ENCODE measurements at regions not wholly inside any gene's neighbourhood (a gene's known extent, or its start where the extent isn't known, plus 50 kb on each side); places are given as distances from the start of the nearest gene placed in this dataset.

- no peak for DNase-seq
Observed at GRCh38 chr18:56545464-56545863, 92.9 kb downstream of the TXNL1 start.

DNA sequence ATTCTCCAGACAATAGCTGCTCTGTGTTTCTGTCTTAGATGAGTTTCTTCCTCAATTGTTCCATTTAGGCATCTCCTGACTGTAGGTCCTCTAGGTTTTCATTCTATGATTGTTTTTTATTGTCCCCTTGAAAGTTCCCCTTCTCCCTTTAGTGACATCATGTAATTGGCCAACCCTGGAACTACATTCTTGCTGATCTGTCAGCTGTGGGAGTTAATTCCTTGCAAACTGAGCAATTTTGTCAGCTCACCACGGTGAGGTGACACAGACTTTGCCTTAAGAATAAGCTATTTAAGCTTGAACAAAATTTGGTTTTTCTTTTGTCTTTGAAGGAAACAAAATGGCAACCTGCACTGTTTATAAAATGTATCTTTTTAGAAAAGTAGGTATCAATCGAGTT lies 95.9 kb downstream of the TXNL1 start:
- DNase-seq, result no peak

DNA sequence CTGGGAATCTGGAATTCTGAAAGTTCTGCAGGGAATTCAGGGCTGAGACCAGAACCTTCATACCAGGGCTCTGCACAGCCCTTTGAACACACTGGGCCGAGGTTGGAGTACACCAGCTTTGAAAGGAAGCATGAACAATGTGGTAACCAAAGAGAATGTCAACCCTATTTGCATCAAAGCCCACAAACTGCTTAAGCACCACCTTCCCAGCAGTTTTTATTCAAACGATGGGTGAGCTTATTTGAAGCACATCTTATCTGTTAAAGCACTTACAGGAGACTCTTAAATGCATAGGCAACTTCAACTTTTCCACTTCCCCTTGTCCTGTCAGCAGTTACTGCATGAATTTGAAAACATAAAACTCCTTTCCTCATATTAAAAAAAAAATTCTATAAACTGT lies 96.6 kb downstream of the TXNL1 start:
- DNase-seq, result no peak

- DNase-seq, result no peak
Observed at GRCh38 chr18:56541340-56541739, 97.1 kb downstream of the TXNL1 start.

GRCh38 chr18:56538746-56539145 lies 99.6 kb downstream of the TXNL1 start:
- DNase-seq, result no peak

- DNase-seq, result no peak
Observed at GRCh38 chr18:56532176-56532840, 106.1 kb downstream of the TXNL1 start.

GRCh38 chr18:56522816-56523215 lies 115.6 kb downstream of the TXNL1 start:
- DNase-seq, result no peak

GRCh38 chr18:56521263-56521662 lies 117.1 kb downstream of the TXNL1 start:
- DNase-seq, result no peak

GRCh38 chr18:56517761-56518160 lies 120.6 kb downstream of the TXNL1 start:
- DNase-seq, result no peak

DNA sequence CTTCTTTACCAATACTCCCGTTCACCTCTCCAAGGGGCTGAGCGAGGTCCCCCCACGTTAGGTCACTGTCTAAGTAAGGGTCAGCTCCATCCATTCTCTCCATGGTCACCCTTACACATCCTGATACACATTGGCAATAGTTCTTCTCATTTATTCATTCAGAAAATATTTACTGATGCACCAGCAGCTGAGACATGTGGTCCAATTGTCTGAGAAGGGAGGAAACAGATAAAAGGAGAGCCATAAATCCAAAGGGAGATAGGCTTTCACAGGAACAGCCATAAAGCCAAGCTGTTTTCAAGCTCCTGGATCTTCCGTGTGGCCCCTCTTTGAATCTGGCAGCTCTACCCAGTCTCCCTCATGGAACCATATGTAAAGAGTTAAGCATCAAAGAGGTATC lies 121.2 kb downstream of the TXNL1 start:
- peak; percentile 35 for DNase-seq

DNA sequence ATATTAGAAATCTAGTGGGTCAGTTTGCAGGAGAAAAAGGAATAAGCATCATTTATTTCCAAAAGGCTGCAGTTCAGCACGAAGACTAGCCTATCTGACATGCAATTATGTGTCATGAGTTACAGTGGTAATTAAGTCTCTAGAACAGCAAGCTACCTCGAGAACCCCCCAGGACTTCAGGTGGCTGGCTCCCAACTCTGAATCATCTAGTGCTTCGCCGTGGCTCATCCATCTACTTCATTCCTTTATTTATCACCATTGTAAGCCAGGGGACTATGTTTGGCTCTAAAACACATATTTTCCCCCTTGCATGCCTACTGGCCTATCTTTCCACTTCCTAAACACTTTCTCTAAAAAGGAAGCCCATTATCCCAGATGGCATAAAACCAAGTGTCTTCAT lies 121.6 kb downstream of the TXNL1 start:
- DNase-seq, result peak; percentile 70

GRCh38 chr18:56515522-56515921 lies 122.9 kb downstream of the TXNL1 start:
- no peak for DNase-seq

DNA sequence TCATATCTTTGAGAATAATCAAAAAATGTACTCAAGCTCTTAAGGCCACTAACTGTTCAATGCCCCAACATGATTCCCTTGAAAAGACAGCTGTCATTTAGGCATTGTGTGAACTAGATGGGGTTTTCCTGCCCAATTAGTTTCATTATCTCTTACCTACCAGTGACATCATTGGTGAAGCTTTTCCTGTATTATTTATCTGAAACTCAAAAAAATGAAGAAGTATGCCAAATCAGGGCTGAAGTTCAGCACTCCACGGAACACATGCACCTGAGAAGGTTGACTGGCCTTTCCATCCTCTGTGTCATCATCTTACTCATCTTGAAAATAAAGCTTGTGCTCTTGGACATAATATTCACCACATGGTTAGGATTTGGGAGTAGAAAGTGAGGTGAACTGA lies 126.4 kb downstream of the TXNL1 start:
- DNase-seq, result no peak

DNA sequence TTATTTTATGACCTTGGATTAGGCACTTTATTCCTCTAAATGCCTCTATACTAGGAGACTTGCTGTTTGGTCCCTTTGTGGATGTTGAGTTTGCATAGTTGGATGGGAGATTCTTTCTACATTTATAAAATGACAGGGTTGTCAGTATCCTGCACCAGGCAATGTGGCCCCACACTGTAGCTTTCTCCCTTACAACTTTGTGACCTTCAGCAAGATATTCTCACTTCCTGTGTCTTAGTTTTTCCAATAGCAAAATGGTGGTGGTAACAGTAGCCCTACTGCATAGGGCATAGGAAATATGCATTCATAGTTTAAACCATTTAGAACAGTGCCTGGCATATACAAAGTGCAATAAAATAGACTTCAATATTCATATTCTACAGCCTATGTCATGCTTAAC lies 128.3 kb downstream of the TXNL1 start:
- no peak for DNase-seq

DNA sequence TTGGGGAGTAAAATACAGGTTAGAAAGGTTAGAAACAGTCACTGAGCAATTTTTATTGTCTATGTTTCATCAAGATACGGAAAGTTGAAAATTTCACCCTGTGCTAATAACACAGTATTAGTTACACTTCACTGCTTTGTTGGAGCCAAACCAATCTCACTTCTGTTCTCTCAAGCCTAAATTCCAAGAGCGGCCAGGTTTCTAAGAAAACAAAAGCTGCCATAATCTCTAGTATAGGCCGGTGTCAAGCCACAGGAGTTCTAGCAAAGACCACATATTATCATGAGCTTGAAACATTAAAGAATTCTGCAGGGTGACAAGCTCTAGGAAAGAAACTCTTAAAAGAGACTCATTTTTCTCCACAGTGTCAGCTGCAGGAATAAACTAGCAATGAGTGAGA lies 128.7 kb downstream of the TXNL1 start:
- DNase-seq, result no peak

GRCh38 chr18:56508370-56509036 lies 129.9 kb downstream of the TXNL1 start:
- DNase-seq, result no peak

GRCh38 chr18:56505971-56506370 lies 132.4 kb downstream of the TXNL1 start:
- no peak for DNase-seq

DNA sequence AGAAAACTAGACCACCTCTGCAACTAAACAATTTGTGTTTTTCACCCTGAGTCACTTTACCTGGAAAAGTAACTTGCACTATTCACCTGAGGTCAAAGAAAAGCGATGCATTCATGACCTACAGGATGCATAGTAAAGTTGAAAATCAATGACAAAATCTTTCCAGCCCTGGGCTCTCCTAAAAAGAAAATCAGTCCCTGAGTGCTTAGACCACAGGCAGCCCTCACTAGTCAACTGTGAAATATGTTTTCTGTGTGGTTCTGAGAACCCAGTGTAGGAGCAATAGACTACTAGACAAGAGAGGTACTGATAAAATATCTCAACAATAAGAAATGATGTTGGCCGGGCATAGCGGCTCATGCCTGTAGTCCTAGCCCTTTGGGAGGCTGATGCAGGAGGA lies 133.1 kb downstream of the TXNL1 start:
- no peak for DNase-seq

DNA sequence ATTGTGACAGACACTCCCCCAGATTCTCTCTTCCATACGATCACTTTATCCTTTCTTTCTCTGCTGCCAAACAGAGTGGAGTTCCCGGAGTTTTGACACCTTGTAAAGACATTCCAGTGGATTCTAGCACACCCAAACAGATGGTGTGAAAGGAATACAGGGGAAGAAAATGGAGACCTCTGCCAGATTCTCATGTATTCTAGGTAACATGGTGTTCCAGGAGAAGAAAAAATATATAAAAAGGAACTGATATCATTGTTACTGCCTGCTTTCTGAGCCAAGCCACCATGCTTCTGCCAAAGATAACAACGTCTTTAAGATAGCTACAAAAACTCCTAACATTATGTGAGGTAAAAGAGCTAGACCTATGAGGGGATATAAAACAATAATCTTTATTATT lies 136.5 kb downstream of the TXNL1 start:
- no peak for DNase-seq

DNA sequence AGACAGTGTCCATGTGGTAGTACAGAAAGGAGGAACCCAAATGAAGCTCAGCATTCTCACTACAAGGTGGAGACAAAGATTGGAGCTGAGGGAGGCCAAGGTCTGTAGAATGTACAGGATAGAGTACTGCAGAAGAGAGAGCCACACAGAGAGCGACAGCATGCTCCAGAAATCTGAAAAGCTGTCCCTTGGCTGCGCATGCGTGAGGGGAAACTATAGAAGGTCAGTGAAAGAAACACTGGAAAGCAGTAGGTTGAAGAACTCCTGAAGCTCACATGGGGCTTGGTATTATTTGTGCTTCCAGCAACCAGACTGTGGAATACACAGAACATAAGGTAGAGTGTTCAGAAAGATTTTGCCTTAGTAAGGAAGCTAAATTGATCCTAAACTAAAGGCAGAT lies 142.5 kb downstream of the TXNL1 start:
- no peak for DNase-seq

DNA sequence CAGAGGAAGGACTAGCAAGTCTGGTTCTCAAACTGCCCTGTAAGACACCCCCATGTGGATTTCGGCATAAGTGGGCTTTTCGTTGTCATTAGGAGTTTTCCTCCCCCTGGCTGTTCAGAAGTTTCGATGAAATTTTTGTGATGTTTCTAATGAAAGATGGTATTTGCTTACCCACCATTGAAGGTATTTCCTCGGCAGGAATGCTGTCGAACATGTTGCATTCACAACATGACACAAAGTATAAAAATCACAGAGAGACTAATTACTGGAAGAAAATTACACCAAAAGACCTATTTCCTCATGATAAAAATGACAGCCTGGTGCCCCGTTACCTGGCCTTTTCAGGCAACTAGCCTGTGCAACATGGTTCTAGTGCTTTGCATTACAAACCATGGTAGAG lies 144.9 kb downstream of the TXNL1 start:
- no peak for DNase-seq

DNA sequence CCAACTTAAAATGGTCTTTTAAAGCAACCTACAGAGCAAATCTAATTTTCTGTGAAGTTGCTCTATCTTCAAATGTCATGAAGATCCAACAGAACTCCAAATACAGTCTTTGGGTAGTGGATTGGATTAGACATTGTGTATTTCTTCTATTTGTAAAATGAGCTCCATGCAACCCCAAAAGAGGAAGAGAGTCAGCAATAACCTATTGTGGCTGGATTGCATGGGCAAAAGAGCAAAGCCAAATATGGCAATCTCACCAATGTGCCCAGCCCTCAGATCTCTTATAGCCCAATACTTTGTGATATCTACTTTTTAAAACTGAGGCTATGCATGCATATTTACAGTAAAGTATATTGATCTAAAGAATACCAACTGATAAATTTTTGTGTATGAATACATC lies 146.3 kb downstream of the TXNL1 start:
- DNase-seq, result no peak

- no peak for DNase-seq
Observed at GRCh38 chr18:56490942-56491341, 147.4 kb downstream of the TXNL1 start.

- DNase-seq, result no peak
Observed at GRCh38 chr18:56489893-56490292, 148.5 kb downstream of the TXNL1 start.

GRCh38 chr18:56488739-56489138 lies 149.7 kb downstream of the TXNL1 start:
- DNase-seq, result no peak
